ENCODE measurements at regions not wholly inside any gene's neighbourhood (a gene's known extent, or its start where the extent isn't known, plus 50 kb on each side); places are given as distances from the start of the nearest gene placed in this dataset.
"Not testable (repeated sequence)": the region's sequence is repeated elsewhere in the genome, so short reads cannot be mapped to it uniquely, and the experiment has no call there.

DNA sequence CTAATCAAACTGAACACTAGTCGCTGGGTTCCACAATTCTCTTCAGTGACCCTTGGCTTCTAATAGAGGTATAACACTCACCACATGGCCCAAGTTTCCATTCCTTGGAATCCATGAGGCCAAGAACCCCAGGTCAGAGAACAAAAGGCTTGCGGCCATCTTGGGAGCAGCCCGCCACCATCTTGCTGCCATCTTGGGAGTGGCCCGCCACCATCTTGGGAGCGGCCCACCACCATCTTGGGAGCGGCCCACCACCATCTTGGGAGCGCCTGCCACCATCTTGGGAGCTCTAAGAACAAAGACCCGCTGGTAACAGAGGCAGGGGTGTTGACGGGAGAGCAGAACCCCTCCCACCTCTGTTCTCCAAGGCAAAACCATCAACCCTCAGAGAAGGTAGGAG lies 493.4 kb downstream of the MATN1 start:
- DNase-seq = no peak

DNA sequence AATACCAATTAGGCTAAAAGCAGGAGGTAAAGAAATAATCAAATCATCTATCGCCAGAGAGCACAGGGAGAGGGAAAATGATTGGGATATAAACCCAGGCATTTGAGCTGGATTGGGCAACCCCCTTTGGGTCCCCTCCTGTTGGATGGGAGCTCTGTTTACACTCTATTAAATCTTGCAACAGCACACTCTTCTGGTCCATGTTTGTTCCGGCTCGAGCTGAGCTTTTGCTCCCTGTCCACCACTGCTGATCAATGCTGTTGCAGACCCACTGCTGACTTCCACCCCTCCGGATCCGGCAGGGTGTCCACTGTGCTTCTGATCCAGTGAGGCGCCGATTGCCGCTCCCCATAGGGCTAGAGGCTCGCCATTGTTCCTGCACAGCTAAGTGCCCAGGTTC lies 493.8 kb downstream of the MATN1 start:
- DNase-seq = no peak

DNA sequence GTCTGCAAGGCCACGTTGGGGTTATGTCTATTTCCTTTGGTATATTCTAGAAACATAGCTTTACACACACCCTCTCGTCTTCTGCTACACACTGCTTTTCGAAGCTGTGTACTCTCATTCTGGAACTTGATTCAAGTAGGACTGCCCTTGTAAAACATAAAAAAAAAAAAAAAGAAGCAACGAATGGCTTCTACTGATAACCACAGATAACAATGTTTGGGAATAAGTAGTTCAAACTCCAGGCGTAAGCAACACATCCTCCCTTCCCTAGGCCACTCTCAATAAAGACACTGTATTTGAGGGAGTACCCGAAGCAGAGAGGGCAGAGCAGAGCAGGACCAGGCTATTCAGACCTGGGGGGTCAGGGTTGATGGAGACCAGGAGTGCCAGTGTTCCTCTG lies 496.7 kb downstream of the MATN1 start:
- DNase-seq = no peak

DNA sequence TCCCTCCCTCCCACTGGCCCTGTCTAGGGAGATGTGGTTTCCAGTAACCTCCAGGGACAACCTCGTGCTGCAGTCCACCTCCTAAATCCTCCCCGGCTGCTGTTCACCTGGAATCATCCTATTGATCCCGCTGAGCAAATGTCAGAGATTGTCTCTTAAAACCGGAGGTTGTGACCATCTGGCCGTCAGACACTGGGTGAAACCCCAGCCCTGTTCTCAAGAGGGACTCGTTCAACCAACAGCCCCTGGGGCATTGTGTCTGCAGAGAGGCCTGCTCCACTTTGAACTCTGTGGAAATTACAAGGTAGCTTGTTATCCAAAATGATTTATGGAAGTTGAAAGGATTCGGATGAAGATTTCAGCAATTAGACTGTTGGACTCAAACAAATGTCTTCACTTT lies 498.0 kb downstream of the MATN1 start:
- DNase-seq = no peak

DNA sequence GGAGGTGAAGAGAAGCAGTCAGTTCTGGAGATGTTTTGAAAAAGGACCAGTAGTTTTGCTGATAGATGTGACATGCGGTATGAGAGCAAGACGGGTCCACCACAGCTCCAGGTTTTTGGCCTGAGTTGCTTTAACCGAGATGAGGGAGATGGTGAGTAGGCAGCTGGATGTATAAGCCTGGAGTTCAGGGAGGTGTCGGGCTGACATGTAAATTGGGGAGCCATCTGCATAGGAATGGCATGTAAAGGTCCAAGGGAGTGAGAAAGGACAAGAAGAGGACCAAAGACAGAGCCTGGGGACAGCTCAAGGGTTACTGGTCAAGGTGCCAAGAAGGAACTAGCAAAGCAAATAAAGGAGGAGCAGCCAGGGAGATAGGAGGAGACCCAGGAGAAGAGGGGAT lies 503.7 kb downstream of the MATN1 start:
- no peak for DNase-seq

DNA sequence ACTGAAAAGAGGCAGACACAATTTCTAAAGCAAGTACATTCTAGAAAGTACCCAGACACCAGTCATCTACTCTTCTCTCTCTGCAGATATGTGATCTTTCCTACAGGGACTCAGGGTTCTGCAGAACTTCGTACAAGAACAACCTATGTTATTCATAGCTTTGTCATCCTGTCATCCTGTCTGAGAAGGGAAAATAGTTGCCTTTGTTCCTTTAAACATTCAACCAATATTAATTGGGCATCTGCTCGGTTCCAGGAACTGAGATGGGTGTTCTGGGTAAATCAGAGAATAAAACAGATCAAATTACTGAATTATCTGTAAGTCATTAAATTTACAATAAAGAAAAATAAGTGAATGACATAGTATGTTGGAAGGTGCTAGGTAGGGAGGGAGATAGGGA lies 504.9 kb downstream of the MATN1 start:
- DNase-seq = no peak

DNA sequence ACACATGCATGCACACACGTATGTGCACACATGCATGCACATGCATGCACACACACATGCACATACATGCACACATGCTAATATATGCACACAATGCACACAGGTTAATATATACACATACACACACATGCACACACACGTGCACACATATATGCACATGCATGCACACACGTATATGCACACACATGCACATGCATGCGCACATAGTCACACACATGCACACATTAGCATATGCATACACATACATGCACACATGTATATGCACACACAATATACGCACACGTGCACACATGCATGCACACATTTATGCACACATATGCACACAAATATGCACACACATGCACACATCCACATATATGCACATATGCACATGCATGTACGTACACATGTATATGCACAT lies 506.8 kb downstream of the MATN1 start:
- no peak for DNase-seq

DNA sequence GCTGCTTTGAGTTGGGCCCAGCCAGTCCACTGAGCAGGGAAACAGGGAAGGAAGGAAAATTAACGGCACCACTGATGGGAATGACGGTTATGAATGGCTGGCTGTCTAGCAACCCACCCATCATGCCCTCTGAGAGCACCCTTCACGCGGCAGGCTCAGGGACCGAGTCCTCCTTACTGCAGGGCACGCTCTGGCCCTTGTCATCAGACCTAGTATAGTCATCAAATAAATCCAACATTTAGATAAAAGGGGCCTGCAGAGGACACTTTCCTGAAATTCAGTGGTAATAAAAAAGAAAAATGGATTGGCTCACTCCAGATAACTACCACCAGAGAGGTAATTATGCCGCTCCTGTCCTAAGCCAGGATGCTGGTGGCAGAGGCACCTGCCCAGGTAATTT lies 509.4 kb downstream of the MATN1 start:
- DNase-seq = no peak

DNA sequence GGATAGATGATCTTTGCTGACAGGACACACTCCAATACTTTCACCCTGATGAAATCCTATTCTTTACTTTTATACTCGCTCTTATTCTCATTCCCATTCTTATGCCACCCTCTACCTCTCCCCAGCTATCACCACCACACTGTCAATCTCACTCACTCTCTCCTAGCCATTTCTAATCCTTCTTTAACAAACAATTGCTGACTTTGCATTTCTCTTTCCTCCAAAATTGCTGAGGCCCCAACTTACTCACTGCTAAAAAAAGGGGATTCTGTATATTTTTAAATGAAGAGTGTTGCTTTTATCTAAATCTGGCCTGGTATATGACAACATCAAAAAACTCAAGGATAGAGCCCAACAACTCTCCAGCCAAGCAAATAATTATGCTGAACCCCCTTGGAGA lies 515.4 kb downstream of the MATN1 start:
- DNase-seq = not testable (repeated sequence)

DNA sequence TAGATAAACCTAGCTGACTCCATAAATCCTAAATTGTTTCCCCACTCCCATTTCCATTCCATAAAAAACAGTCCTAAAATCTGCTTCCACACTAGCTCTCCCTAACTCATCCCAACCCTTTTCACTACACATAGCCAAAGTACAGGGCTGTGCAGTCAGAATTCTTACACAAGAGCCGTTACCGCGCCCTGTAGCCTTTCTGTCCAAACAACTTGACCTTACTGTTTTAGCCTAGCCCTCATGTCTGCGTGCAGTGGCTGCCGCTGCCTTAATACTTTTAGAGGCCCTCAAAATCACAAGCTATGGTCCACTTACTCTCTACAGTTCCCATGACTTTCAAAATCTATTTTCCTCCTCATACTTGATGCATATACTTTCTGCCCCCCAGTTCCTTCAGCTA lies 516.8 kb downstream of the MATN1 start:
- DNase-seq = not testable (repeated sequence)

DNA sequence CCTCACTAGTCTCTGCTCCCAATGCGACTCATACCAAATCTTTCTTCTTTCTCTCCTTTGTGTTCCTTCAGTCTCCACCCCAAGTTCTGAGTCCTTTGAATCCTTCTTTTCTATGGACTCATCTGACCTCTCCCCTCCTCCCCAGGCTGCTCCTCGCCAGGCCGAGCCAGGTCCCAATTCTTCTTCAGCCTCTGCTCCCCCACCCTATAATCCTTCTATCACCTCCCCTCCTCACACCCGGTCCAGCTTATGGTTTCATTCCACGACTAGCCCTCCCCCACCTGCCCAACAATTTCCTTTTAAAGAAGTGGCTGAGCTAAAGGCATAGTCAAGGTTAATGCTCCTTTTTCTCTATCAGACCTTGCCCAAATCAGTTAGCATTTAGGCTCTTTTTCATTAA lies 518.5 kb downstream of the MATN1 start:
- not testable (repeated sequence) for DNase-seq

DNA sequence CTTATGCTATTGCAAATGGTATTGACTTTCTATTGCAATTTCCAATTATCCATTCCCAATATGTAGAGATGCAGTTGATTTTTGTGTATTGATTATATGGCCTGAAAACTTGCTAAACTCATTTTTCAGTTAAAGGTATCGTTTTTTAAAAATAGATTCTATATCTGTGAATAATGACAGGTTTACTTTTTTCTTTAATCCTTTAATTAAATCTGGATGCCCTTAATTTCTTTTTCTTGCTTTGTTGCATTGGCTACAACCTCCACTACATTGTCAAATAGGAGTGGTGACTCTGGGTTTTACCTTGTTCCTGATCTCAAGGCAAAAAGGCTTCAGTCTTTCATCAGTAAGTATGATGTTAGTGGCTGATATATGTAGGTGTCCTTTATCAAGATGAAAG lies 522.4 kb downstream of the MATN1 start:
- no peak for DNase-seq

DNA sequence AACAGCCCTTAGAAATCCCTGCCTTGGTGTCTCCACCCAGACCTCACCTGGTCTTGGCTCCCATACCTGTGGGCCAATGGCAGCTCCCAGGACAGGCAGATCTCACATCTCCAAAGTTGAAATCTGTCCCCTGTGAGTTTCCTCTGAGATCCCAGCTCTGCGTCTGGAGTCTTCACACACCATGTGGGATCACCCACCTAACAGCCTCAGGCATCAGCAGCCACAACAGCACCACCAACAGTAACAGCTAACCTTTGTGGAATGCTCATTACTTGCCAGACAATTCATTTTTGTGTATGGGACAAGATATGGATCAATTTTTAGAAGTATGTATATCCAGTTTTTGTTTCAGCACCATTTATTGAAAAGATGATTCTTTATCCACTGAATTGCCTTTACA lies 523.2 kb downstream of the MATN1 start:
- DNase-seq = no peak

DNA sequence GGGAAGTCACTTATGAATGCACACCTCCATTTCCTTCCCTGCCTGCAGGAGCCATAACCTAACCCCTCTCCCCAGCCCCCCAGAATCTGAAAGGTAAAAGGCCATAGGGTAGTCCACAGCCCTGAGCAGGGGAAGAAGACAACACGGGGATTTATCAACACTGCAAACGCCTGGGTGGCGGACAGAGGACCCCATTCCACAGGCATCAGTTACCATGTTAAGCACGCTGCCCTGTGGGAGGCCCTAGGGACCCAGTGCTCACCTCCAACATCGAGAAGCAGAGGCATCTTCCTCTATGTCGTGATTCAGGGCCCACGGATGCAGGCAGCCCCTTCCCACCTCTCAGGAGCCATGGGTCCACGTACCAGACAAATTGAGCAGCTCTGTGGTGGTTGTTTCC lies 523.8 kb downstream of the MATN1 start:
- no peak for DNase-seq

DNA sequence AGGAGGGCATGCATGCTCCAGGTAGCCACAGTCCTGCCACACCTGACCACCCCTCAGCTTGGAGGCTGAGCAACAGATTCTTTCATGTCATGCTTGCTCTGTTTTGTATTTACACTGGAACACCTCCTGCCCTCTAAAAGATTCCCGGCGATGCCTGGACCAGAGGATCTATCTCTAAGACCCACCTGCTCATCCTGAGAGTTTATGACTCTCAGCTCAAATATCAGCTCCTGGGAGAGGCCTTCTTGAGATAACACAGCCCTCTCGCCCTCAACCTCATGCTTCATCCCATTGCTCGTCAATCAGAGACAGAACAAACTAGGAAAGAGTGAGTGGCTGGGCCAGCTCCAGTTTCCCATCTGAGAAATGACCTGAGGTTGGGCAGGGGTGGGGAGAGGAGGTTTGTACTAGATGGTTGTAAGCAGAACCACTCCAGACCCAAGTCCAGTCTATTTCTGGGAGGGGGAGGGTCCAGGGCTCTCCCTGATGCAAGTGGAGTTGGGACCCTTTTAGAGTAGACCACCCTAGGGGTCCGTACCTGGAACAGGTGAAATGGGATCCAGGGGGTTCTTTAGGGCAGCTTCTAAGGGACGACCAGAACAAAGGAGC lies 524.5 kb downstream of the MATN1 start:
- DNase-seq = no peak

DNA sequence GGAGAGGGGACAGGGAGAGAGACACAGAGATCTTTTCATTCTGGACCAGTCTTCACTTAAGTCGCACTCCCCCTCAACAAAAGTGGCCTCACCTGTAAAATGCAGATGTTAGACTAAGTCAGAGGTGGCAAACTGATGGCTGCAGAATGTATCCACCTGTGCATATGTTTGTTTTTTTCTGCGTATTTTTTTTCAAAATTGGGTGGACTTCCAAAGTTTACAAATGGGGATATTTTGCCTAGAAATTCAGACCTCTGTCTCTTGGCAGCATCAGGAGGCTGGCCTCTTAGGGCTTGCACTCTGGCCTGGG lies 525.0 kb downstream of the MATN1 start:
- no peak for DNase-seq

DNA sequence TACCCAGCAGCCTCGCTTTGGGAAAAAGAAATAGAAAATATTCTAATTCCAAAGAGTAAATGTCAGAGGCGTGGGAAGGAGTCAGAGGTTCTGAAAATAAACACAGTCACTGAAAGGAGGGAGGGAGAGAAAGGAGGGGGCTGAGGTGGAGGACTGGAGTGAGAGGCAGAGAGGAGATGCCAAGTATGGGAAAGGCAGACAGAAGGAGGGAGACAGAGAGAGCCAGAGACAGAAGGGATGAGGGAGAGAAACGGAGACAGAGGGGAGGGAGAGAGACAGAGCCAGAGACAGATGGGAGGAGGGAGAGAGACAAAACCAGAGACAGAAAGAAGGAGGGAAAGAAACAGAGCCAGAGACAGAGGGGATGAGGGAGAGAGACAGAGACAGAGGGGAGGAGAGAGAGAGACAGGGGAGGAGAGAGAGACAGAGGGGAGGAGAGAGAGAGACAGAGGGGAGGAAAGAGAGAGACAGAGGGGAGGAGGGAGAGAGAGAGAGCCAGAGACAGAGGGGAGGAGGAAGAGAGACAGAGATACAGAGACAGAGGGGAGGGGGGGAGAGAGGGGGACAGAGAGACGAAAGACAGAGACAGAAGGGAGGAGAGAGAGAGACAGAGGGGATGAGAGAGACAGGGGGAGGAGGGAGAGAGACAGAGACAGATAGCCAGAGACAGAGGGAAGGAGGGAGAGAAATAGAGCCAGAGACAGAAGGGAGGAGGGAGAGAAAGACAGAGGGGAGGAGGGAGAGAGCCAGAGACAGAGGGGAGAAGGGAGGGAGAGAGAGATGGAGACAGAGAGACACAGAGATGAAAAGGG lies 525.5 kb downstream of the MATN1 start:
- no peak for DNase-seq

DNA sequence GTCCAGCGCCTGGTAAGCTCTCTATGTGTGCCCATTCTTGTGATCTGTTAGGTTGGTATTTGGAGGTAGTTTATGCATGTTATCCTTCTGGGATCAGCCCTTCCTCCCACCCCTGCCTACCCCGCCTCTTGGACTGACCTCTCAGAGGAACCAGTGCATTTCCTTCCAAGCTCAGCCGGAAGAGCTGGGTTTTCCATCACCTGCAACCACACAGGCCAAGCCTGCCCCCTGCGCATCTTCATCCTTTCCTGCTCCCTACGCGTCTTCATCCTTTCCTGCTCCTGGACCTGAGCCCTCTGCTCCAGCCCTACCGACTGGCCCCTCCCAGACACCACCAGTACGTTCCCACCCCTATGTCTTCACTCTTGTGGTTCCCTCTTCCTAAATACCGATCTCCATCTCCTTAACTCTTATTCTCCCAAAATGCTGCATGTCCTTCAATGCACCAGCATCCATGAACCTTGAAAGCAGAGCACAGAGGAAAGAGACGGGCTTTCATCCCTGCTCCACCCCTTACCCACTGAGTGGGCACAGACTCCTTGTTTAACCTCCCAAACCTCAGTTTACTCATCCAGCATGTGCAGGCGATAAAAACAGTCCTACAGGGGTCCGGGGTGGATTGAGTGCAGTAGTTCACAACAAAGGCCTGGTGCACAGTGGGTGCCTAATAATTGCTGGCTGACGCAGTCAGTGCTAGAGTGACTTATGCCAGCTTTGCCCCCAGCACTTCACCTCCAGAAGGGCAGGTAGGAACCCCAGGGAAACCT lies 526.3 kb downstream of the MATN1 start:
- no peak for DNase-seq

DNA sequence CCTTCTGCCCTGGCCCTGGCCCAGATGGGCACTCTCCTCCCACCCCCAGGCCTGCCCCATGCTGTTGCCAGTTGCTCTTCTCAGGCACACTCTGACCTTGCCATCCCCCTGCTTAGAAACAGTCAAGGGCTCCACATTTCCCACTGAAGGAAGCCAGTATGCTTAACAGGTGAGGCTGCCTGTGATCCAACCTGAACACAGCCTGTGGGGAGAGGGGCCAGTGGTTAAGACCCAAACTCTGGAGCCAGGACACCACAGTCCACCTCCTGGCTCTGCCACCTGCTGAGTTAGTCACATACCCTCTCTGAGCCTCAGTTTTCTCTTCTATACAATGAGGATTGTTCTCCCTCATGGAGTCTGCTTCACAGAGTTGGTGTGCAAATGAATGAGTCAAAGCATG lies 526.9 kb downstream of the MATN1 start:
- no peak for DNase-seq

DNA sequence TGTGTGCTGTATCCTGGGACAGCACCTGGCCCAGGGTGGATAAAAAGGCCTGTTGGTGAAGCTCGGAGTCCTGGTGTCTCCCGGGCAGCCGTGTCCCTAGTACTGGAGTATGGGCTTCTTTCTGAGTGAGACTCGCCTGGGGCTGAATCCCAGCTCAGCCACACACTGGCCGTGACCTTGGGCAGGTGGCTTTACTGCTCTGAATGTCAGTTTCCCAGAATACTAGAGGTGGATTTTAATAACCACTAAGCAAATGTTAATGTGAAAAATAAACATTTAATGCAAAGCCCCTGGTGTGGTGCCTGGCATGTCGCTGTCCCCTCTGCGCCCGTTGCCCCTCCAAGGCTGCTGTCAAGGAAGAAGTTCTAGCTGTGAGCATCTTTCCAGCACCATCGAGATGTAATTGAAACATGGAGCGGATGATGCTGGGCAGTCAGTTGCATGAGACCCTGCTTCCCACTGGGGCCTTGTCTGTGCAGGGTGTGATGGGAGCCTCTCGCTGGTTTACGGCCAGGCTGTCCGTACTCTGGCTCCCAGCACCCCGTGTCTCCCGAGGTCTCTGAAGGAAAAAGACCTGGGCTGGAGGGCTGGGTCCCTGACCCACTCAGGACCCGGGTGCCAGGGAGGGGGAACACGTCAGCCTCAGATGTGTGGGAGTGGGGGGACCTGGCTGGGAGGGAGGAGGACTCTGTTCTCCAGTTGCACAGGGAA lies 527.8 kb downstream of the MATN1 start:
- no peak for DNase-seq

DNA sequence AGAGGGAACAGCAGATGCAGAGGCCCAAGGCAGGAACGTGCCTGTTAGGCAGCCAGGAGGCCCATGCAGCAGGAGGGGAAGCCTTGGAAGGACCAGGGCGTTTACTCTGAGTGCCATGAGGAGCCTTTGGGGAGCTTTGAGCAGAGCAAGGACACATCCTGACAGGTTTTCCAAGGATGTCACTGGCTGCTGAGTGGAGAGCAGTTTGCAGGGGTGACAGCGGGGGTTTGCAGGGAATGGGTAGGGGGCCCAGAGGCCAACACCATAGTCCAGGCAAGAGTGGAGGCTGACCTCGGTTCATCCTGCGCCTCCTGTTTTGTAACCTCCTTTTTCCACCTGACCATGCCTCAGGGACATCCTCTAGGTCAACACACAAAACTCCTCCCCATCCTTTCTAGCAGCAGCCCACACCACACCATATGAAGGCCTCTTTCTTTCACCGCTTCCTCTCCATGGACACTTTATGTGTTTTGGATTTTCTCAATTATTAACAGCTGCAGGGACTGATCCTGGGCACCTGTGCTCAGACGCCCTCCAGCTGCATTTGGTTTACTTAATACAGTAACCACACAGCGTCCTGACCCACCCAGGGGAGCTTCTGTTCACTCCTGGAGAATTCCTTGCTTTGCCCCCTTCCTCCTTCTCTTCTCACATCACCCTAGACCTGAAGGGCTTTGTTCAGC lies 528.5 kb downstream of the MATN1 start:
- DNase-seq = no peak

DNA sequence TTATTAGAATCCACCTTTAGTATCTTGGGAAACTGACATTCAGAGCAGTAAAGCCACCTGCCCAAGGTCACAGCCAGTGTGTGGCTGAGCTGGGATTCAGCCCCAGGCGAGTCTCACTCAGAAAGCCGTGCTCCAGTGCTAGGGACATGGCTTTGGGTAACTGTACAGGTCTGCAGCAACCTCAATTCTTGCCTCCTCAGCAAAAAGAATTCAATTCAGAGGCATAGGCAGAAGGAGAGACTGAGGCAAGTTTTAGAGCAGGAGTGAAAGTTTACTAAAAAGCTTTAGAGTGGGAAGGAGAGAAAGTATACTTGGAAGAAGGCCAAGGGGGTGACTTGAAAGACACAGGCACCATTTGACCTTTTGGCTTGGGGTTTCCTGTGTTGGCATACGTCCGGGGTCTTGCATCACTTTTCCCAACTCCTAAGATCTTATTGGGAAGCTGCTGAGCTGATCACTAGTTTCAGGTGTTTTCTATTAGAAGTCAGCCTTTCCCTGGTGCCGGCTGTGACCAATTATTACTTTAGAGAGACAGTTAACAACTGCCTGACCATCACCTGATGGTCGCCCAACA lies 529.3 kb downstream of the MATN1 start:
- DNase-seq = no peak

All from COR-L47 (cell line).